HCT116 (cell line): ENCODE measurements at regions not wholly inside any gene's neighbourhood (a gene's known extent, or its start where the extent isn't known, plus 50 kb on each side); places are given as distances from the start of the nearest gene placed in this dataset.

Experiments
- ATAC-seq: fragments of 200-7000 bp; cut with Tn5 transposase; 2 replicates; pipeline ENCODE4 v1.9.1; 2020; ENCODE audit warnings: mild to moderate bottlenecking, moderate library complexity
- BruUV-seq: library from RNA; stranded (reverse); fragments of 400-500 nt; replicated peaks from 2 replicates; lab custom pipeline; 2021; lab: Mats Ljungman, UMichigan
- CTCF ChIA-PET: fragments of 300-600 bp; sonication (Branson Sonifier 250); formaldehyde crosslinking; loops from one replicate; lab custom pipeline; 2021; ENCODE audit warnings: antibody characterized with exemption; lab: Charles Lee
- POLR2A ChIA-PET: fragments of 300-600, 350-600 bp; sonication (Branson Sonifier 250); formaldehyde crosslinking; loops from one replicate; lab custom pipeline; 2021; ENCODE audit warnings: antibody characterized with exemption; lab: Charles Lee
- RAD21 ChIA-PET, 2 experiments: fragments of 300-600 bp; sonication (Branson Sonifier 250); formaldehyde crosslinking; loops; one replicate each; lab custom pipeline; 2023; ENCODE audit warnings: low total read pairs in 2 of 2; ENCODE audit not compliant: uncharacterized antibody in 2 of 2, unreplicated experiment in 2 of 2, low non-redundant PET in 1 of 2; lab: Charles Lee
- DNase-seq: peaks from one replicate; pipeline ENCODE4 v3.0.0-alpha.2; 2010; ENCODE audit warnings: low read depth, low spot score
- H2AFZ ChIP-seq: fragments of 200-600 bp; shearing (Covaris generic), sonication (generic); 2 replicates; pipeline ENCODE4 v1.6.1; 2017; ENCODE audit warnings: low read depth, mixed run types, mixed read lengths, antibody characterized with exemption, low read length; ENCODE audit not compliant: poor library complexity, severe bottlenecking
- H3K27ac ChIP-seq: 2 replicates; pipeline ENCODE4 v1.5.1; 2012; ENCODE audit warnings: low read depth, low read length
- H3K27me3 ChIP-seq: fragments of 200-600 bp; sonication (generic); 2 replicates; pipeline ENCODE4 v1.6.1; 2016; ENCODE audit warnings: mixed run types, low read length, mixed read lengths; ENCODE audit not compliant: insufficient read depth
- H3K36me3 ChIP-seq, 2 experiments: fragments of 200-500 bp in 1 of 2; fragments of 200-600 bp in 1 of 2; sonication (Bioruptor generic) in 1 of 2; sonication (generic) in 1 of 2; 2 replicates each; pipeline versions ENCODE4 v1.5.1 to v1.6.1; 2014 to 2016; ENCODE audit warnings: low read length in 2 of 2, inconsistent platforms in 1 of 2, mixed read lengths in 1 of 2, mixed run types in 1 of 2; ENCODE audit not compliant: insufficient read depth in 2 of 2, control insufficient read depth in 1 of 2
- H3K4me1 ChIP-seq, 2 experiments: fragments of 200-600 bp in 1 of 2; sonication (generic) in 1 of 2; 2 replicates each; pipeline versions ENCODE4 v1.5.1 to v1.6.1; 2012 to 2017; ENCODE audit warnings: low read length in 2 of 2, inconsistent platforms in 1 of 2, mild to moderate bottlenecking in 1 of 2, mixed read lengths in 1 of 2, mixed run types in 1 of 2, moderate library complexity in 1 of 2; ENCODE audit not compliant: insufficient read depth in 2 of 2, control insufficient read depth in 1 of 2
- H3K4me2 ChIP-seq: fragments of 200-600 bp; sonication (generic); 2 replicates; pipeline ENCODE4 v1.6.1; 2017; ENCODE audit warnings: mixed run types, low read length, mixed read lengths
- H3K4me3 ChIP-seq, 2 experiments: fragments of 200-600 bp in 1 of 2; sonication (generic) in 1 of 2; replicated peaks in 1 of 2; 2 replicates each; pipeline ENCODE4 v1.5.1; 2011 to 2016; ENCODE audit warnings: low read length in 2 of 2, control low read depth in 1 of 2, low read depth in 1 of 2, mild to moderate bottlenecking in 1 of 2, mixed read lengths in 1 of 2, mixed run types in 1 of 2
- H3K79me2 ChIP-seq: fragments of 200-600 bp; sonication (generic); 2 replicates; pipeline ENCODE4 v1.6.1; 2017; ENCODE audit warnings: mild to moderate bottlenecking, mixed run types, low read length, moderate library complexity, mixed read lengths; ENCODE audit not compliant: insufficient read depth
- H3K9ac ChIP-seq: fragments of 200-600 bp; sonication (generic); 2 replicates; pipeline ENCODE4 v1.6.1; 2016; ENCODE audit warnings: low read length, mixed read lengths
- H3K9me2 ChIP-seq: fragments of 200-600 bp; sonication (generic), shearing (Covaris generic); 2 replicates; pipeline ENCODE4 v1.6.1; 2017; ENCODE audit warnings: mixed run types, mild to moderate bottlenecking, moderate library complexity; ENCODE audit not compliant: insufficient read depth
- H3K9me3 ChIP-seq, 2 experiments: fragments of 200-500 bp in 1 of 2; fragments of 200-600 bp in 1 of 2; sonication (Bioruptor generic) in 1 of 2; sonication (generic) in 1 of 2; 2 replicates each; pipeline ENCODE4 v1.6.1; 2014 to 2017; ENCODE audit warnings: low read length in 2 of 2, mixed read lengths in 2 of 2, inconsistent platforms in 1 of 2, low read depth in 1 of 2, mild to moderate bottlenecking in 1 of 2, mixed run types in 1 of 2, moderate library complexity in 1 of 2; ENCODE audit not compliant: control insufficient read depth in 1 of 2, insufficient read depth in 1 of 2
- H4K20me1 ChIP-seq: fragments of 200-600 bp; sonication (generic), shearing (Covaris generic); 2 replicates; pipeline ENCODE4 v1.6.1; 2017; ENCODE audit warnings: mixed run types, mild to moderate bottlenecking, moderate library complexity; ENCODE audit not compliant: insufficient read depth
- CBX3 ChIP-seq: IDR thresholded peaks from 2 replicates; pipeline ENCODE4 v1.6.1; 2012; ENCODE audit warnings: low read depth
- CTCF ChIP-seq, 3 experiments: fragments of 200-600 bp in 1 of 3; sonication (generic) in 1 of 3; IDR thresholded peaks in 2 of 3; conservative IDR thresholded peaks in 1 of 3; 2 replicates each; pipeline ENCODE4 v1.5.1; 2012 to 2017; ENCODE audit warnings: low read depth in 2 of 3, low read length in 2 of 3, antibody characterized with exemption in 1 of 3, borderline replicate concordance in 1 of 3, control low read depth in 1 of 3, mild to moderate bottlenecking in 1 of 3, mixed read lengths in 1 of 3, mixed run types in 1 of 3, moderate library complexity in 1 of 3; ENCODE audit not compliant: insufficient read depth in 1 of 3
- EGR1 ChIP-seq: IDR thresholded peaks from 2 replicates; pipeline ENCODE4 v1.6.1; 2012; ENCODE audit warnings: low read depth
- EZH2 ChIP-seq: fragments of 200-600 bp; sonication (generic); IDR thresholded peaks from 2 replicates; pipeline ENCODE4 v1.6.1; 2017; ENCODE audit warnings: antibody characterized with exemption, mixed run types
- EZH2phosphoT487 ChIP-seq: fragments of 200-600 bp; IDR thresholded peaks from 2 replicates; pipeline ENCODE4 v1.6.1; 2018; ENCODE audit warnings: antibody characterized with exemption, borderline replicate concordance
- POLR2AphosphoS5 ChIP-seq: IDR thresholded peaks from 2 replicates; pipeline ENCODE4 v1.6.1; 2011; ENCODE audit warnings: mild to moderate bottlenecking, low read depth, low read length, moderate library complexity
- RAD21 ChIP-seq: IDR thresholded peaks from 2 replicates; pipeline ENCODE4 v1.6.1; 2012; ENCODE audit warnings: low read depth, mild to moderate bottlenecking
- SP1 ChIP-seq: IDR thresholded peaks from 2 replicates; pipeline ENCODE4 v1.6.1; 2012; ENCODE audit warnings: low read depth
- ZFX ChIP-seq: fragments of 450-650 bp; IDR thresholded peaks from 2 replicates; pipeline ENCODE4 v1.6.1; 2017
- ZNF274 ChIP-seq: fragments of 200-500 bp; sonication (Bioruptor generic); IDR thresholded peaks from 2 replicates; pipeline ENCODE4 v1.6.1; 2014; ENCODE audit warnings: mild to moderate bottlenecking, low read depth, low read length, inconsistent platforms
- intact Hi-C: fragments of 100-400 bp; cut with micrococcal nuclease; formaldehyde crosslinking; loops from 2 replicates; pipeline ENCODE4 v1.10.0; 2022
- TF ChIP-seq, protein P1 (sequence below): IDR thresholded peaks from 2 replicates; pipeline ENCODE4 v1.6.1; 2012; ENCODE audit warnings: low read depth
- TF ChIP-seq, protein P2 (sequence below): IDR thresholded peaks from 2 replicates; pipeline ENCODE4 v1.6.1; 2012

- CTCF ChIA-PET, result no interaction called here
- H3K4me3 ChIP-seq, result no peak overlapping the region
- POLR2A ChIA-PET, result no interaction called here
- TF ChIP-seq ZNF274 (no peak), EGR1 (no peak), EZH2phosphoT487 (no peak), POLR2AphosphoS5 (no peak)
- TF ChIP-seq, protein P1, sequence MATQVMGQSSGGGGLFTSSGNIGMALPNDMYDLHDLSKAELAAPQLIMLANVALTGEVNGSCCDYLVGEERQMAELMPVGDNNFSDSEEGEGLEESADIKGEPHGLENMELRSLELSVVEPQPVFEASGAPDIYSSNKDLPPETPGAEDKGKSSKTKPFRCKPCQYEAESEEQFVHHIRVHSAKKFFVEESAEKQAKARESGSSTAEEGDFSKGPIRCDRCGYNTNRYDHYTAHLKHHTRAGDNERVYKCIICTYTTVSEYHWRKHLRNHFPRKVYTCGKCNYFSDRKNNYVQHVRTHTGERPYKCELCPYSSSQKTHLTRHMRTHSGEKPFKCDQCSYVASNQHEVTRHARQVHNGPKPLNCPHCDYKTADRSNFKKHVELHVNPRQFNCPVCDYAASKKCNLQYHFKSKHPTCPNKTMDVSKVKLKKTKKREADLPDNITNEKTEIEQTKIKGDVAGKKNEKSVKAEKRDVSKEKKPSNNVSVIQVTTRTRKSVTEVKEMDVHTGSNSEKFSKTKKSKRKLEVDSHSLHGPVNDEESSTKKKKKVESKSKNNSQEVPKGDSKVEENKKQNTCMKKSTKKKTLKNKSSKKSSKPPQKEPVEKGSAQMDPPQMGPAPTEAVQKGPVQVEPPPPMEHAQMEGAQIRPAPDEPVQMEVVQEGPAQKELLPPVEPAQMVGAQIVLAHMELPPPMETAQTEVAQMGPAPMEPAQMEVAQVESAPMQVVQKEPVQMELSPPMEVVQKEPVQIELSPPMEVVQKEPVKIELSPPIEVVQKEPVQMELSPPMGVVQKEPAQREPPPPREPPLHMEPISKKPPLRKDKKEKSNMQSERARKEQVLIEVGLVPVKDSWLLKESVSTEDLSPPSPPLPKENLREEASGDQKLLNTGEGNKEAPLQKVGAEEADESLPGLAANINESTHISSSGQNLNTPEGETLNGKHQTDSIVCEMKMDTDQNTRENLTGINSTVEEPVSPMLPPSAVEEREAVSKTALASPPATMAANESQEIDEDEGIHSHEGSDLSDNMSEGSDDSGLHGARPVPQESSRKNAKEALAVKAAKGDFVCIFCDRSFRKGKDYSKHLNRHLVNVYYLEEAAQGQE, result no peak
- H3K27me3 ChIP-seq, result no peaks in the 10 kb centered on the region
- intact Hi-C loops, result no loop called here
- H3K36me3 ChIP-seq, result no peaks in the 10 kb centered on the region
- H3K4me1 ChIP-seq, result no peaks in the 10 kb centered on the region
- no peak overlapping the region for H2AFZ ChIP-seq
- no peaks in the 10 kb centered on the region for H3K9me2 ChIP-seq
- no peaks in the 10 kb centered on the region for H4K20me1 ChIP-seq
- no peak overlapping the region for H3K9ac ChIP-seq
- H3K27ac ChIP-seq, result no peak overlapping the region
- no peaks in the 10 kb centered on the region for H3K79me2 ChIP-seq
- DNase-seq (no peak), ATAC-seq (no peak)
- H3K4me2 ChIP-seq, result no peak overlapping the region
- no TSS peak for BruUV-seq
- RAD21 ChIA-PET, result no interaction called here
- no peaks in the 10 kb centered on the region for H3K9me3 ChIP-seq
Observed at GRCh38 chr6:56003616-56004015, 128.2 kb upstream of the BMP5 start.

DNA sequence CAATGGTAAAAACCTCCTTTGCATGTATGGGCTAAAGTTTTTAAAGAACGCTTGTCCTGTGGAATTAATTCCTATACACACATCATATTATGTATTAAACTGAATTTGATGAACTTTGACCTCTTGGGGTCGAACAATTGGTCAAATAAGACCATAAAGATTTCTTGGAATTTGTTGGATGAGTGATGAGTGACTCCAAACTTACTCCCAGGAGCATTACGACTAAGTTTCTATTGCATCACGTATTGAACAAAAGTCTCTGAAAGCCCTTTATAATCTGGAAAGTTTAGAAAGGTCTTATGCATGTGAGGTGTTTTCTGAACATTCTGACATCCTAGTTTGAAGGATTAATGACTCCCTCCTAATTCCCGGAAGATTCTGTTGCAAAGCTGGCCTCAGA lies 126.9 kb upstream of the BMP5 start:
- intact Hi-C loops, result no loop called here
- Histone ChIP-seq H3K27me3 (no peaks in the 10 kb centered on the region), H4K20me1 (no peaks in the 10 kb centered on the region), H3K9me2 (no peaks in the 10 kb centered on the region), H3K36me3 (no peaks in the 10 kb centered on the region), H3K9me3 (no peaks in the 10 kb centered on the region), H3K4me2 (no peak overlapping the region), H3K9ac (no peak overlapping the region), H2AFZ (no peak overlapping the region), H3K4me1 (no peaks in the 10 kb centered on the region), H3K4me3 (no peak overlapping the region), H3K79me2 (no peaks in the 10 kb centered on the region), H3K27ac (no peak overlapping the region)
- ChIA-PET RAD21 (no interaction called here), CTCF (no interaction called here), POLR2A (no interaction called here)
- DNase-seq (no peak), ATAC-seq (no peak)
- no TSS peak for BruUV-seq
- TF ChIP-seq CTCF (IDR thresholded peaks at IDR 0.05 in 2 of 3, conservative IDR thresholded peaks at IDR 0.05 in 1 of 3; ENCODE audit: borderline replicate concordance in 1 of 3, insufficient read depth in 1 of 3, low read depth in 2 of 3, low read length in 2 of 3) (no peak), SP1 (no peak), EZH2 (no peak), ZNF274 (no peak), CBX3 (no peak), ZFX (no peak), RAD21 (no peak), EZH2phosphoT487 (no peak)
- TF ChIP-seq, protein P2, sequence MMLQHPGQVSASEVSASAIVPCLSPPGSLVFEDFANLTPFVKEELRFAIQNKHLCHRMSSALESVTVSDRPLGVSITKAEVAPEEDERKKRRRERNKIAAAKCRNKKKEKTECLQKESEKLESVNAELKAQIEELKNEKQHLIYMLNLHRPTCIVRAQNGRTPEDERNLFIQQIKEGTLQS, result no peak
